ENCODE measurements at regions not wholly inside any gene's neighbourhood (a gene's known extent, or its start where the extent isn't known, plus 50 kb on each side); places are given as distances from the start of the nearest gene placed in this dataset.
"Not testable (repeated sequence)": the region's sequence is repeated elsewhere in the genome, so short reads cannot be mapped to it uniquely, and the experiment has no call there.

GRCh38 chr7:20083781-20084180, 133.4 kb downstream of the MACC1 start:
- no peaks in the 10 kb centered on the region for H3K4me1 ChIP-seq
- no peak overlapping the region for H3K4me3 ChIP-seq
- H3K9me3 ChIP-seq (replicated peaks): no peaks in the 10 kb centered on the region
- DNase-seq: peak in 1 of 2 experiments; percentile 5
- H3K27me3 ChIP-seq: no peaks in the 10 kb centered on the region
- H3K36me3 ChIP-seq: no peaks in the 10 kb centered on the region
- no peak overlapping the region for H3K27ac ChIP-seq

GRCh38 chr7:20079080-20079479, 138.1 kb downstream of the MACC1 start:
- no peaks in the 10 kb centered on the region; the same call in 1 of the 2 replicates for H3K9me3 ChIP-seq (replicated peaks)
- no peaks in the 10 kb centered on the region for H3K4me1 ChIP-seq
- DNase-seq: no peak
- H3K27ac ChIP-seq: no peak overlapping the region
- H3K4me3 ChIP-seq: no peak overlapping the region
- H3K36me3 ChIP-seq: no peaks in the 10 kb centered on the region
- no peaks in the 10 kb centered on the region for H3K27me3 ChIP-seq

- Histone ChIP-seq H3K9me3 (replicated peaks) (no peaks in the 10 kb centered on the region; the same call in 1 of the 2 replicates), H3K4me3 (no peak overlapping the region), H3K4me1 (no peaks in the 10 kb centered on the region), H3K36me3 (no peaks in the 10 kb centered on the region), H3K27ac (no peak overlapping the region), H3K27me3 (no peaks in the 10 kb centered on the region)
- no peak for DNase-seq
Measured at GRCh38 chr7:20076835-20077234, 140.3 kb downstream of the MACC1 start.

GRCh38 chr7:20075992-20076820, 141.0 kb downstream of the MACC1 start:
- Histone ChIP-seq H3K36me3 (no peaks in the 10 kb centered on the region), H3K4me3 (no peak overlapping the region), H3K9me3 (replicated peaks) (no peaks in the 10 kb centered on the region; the same call in 1 of the 2 replicates), H3K27ac (no peak overlapping the region), H3K4me1 (no peaks in the 10 kb centered on the region), H3K27me3 (no peaks in the 10 kb centered on the region)
- DNase-seq: no peak

- Histone ChIP-seq H3K27ac (no peak overlapping the region), H3K4me3 (no peak overlapping the region), H3K9me3 (replicated peaks) (no peaks in the 10 kb centered on the region; the same call in 1 of the 2 replicates), H3K4me1 (no peaks in the 10 kb centered on the region), H3K36me3 (no peaks in the 10 kb centered on the region), H3K27me3 (no peaks in the 10 kb centered on the region)
- DNase-seq: no peak
Measured at GRCh38 chr7:20075440-20075839, 141.7 kb downstream of the MACC1 start.

- not testable (repeated sequence) for H3K27ac ChIP-seq; DNase-seq; H3K36me3 ChIP-seq; H3K27me3 ChIP-seq; H3K4me1 ChIP-seq; H3K4me3 ChIP-seq; H3K9me3 ChIP-seq (replicated peaks)
Measured at GRCh38 chr7:20068004-20068403, 149.2 kb downstream of the MACC1 start.

- no peak overlapping the region for H3K27ac ChIP-seq
- H3K36me3 ChIP-seq: no peaks in the 10 kb centered on the region
- H3K4me3 ChIP-seq: no peak overlapping the region
- peak; percentile 70 to 79 for DNase-seq
- 0 out of 2 replicates have a peak, but pooled peaks cover 7% of the 10 kb centered on the region for H3K4me1 ChIP-seq
- peaks cover 6% of the 10 kb centered on the region; the same call in 1 of the 2 replicates for H3K9me3 ChIP-seq (replicated peaks)
- no peaks in the 10 kb centered on the region for H3K27me3 ChIP-seq
Measured at GRCh38 chr7:20064974-20065862, 152.0 kb downstream of the MACC1 start.

GRCh38 chr7:20064181-20064970, 152.8 kb downstream of the MACC1 start:
- DNase-seq: no peak
- no peak overlapping the region for H3K27ac ChIP-seq
- no peak overlapping the region for H3K4me3 ChIP-seq
- H3K27me3 ChIP-seq: no peaks in the 10 kb centered on the region
- H3K9me3 ChIP-seq (replicated peaks): peaks cover 6% of the 10 kb centered on the region; the same call in 1 of the 2 replicates
- H3K36me3 ChIP-seq: no peaks in the 10 kb centered on the region
- H3K4me1 ChIP-seq: 0 out of 2 replicates have a peak, but pooled peaks cover 7% of the 10 kb centered on the region

- no peak overlapping the region for H3K27ac ChIP-seq
- no peak overlapping the region for H3K4me3 ChIP-seq
- H3K27me3 ChIP-seq: no peaks in the 10 kb centered on the region
- peaks cover 6% of the 10 kb centered on the region; the same call in 1 of the 2 replicates for H3K9me3 ChIP-seq (replicated peaks)
- no peak for DNase-seq
- H3K36me3 ChIP-seq: no peaks in the 10 kb centered on the region
- H3K4me1 ChIP-seq: 0 out of 2 replicates have a peak, but pooled peaks cover 7% of the 10 kb centered on the region
Measured at GRCh38 chr7:20063644-20064043, 153.5 kb downstream of the MACC1 start.

GRCh38 chr7:20062932-20063331, 154.3 kb downstream of the MACC1 start:
- no peak for DNase-seq
- Histone ChIP-seq H3K36me3 (no peaks in the 10 kb centered on the region), H3K27ac (no peak overlapping the region), H3K4me3 (no peak overlapping the region), H3K27me3 (no peaks in the 10 kb centered on the region), H3K9me3 (replicated peaks) (peaks cover 6% of the 10 kb centered on the region; the same call in 1 of the 2 replicates), H3K4me1 (0 out of 2 replicates have a peak, but pooled peaks cover 7% of the 10 kb centered on the region)

GRCh38 chr7:20053334-20054104, 163.7 kb downstream of the MACC1 start:
- Histone ChIP-seq H3K36me3 (no peaks in the 10 kb centered on the region), H3K9me3 (replicated peaks) (no peaks in the 10 kb centered on the region), H3K4me1 (no peaks in the 10 kb centered on the region), H3K27me3 (no peaks in the 10 kb centered on the region), H3K27ac (no peak overlapping the region), H3K4me3 (no peak overlapping the region)
- DNase-seq: no peak

GRCh38 chr7:20050241-20050966, 166.8 kb downstream of the MACC1 start:
- DNase-seq: no peak
- no peak overlapping the region for H3K27ac ChIP-seq
- H3K9me3 ChIP-seq (replicated peaks): no peaks in the 10 kb centered on the region
- H3K27me3 ChIP-seq: no peaks in the 10 kb centered on the region
- H3K36me3 ChIP-seq: no peaks in the 10 kb centered on the region
- no peaks in the 10 kb centered on the region for H3K4me1 ChIP-seq
- no peak overlapping the region for H3K4me3 ChIP-seq

GRCh38 chr7:20038676-20039075, 178.5 kb downstream of the MACC1 start:
- no peak overlapping the region for H3K27ac ChIP-seq
- no peaks in the 10 kb centered on the region for H3K9me3 ChIP-seq (replicated peaks)
- DNase-seq: no peak
- no peak overlapping the region for H3K4me3 ChIP-seq
- H3K36me3 ChIP-seq: no peaks in the 10 kb centered on the region
- H3K27me3 ChIP-seq: no peaks in the 10 kb centered on the region
- no peaks in the 10 kb centered on the region for H3K4me1 ChIP-seq
